OCI-LY1 (cell line): ENCODE measurements at regions not wholly inside any gene's neighbourhood (a gene's known extent, or its start where the extent isn't known, plus 50 kb on each side); places are given as distances from the start of the nearest gene placed in this dataset.
"Not testable (repeated sequence)": the region's sequence is repeated elsewhere in the genome, so short reads cannot be mapped to it uniquely, and the experiment has no call there.

Experiments used
- H2AFZ ChIP-seq: fragments of 200-600 bp; sonication (generic), shearing (Covaris generic); 2 replicates; pipeline ENCODE4 v1.6.0; 2014; ENCODE audit warnings: antibody characterized with exemption, mild to moderate bottlenecking, low read length
- H3F3A ChIP-seq: fragments of 200-600 bp; sonication (generic), shearing (Covaris generic); 2 replicates; pipeline ENCODE4 v1.6.0; 2014; ENCODE audit warnings: mild to moderate bottlenecking, antibody characterized with exemption, low read length, moderate library complexity; ENCODE audit not compliant: insufficient read depth
- H3K27ac ChIP-seq: fragments of 200-600 bp; sonication (generic); 2 replicates; pipeline ENCODE4 v1.5.1; 2014; ENCODE audit warnings: low read length, mixed run types, mild to moderate bottlenecking, low read depth; ENCODE audit not compliant: poor library complexity, severe bottlenecking
- H3K27me3 ChIP-seq: fragments of 200-600 bp; sonication (generic); 2 replicates; pipeline ENCODE4 v1.6.0; 2014; ENCODE audit warnings: antibody characterized with exemption, mild to moderate bottlenecking, low read length, moderate library complexity; ENCODE audit not compliant: insufficient read depth
- H3K36me3 ChIP-seq: fragments of 200-600 bp; sonication (generic); 2 replicates; pipeline ENCODE4 v1.6.1; 2014; ENCODE audit warnings: mild to moderate bottlenecking, antibody characterized with exemption, low read length, moderate library complexity, mixed read lengths; ENCODE audit not compliant: insufficient read depth
- H3K4me1 ChIP-seq: fragments of 200-600 bp; sonication (generic); 2 replicates; pipeline ENCODE4 v1.5.1; 2014; ENCODE audit warnings: mild to moderate bottlenecking, low read length, moderate library complexity; ENCODE audit not compliant: insufficient read depth, severe bottlenecking
- H3K4me2 ChIP-seq: fragments of 200-600 bp; sonication (generic), shearing (Covaris generic); 2 replicates; pipeline ENCODE4 v1.6.1; 2014; ENCODE audit warnings: low read length
- H3K4me3 ChIP-seq: fragments of 200-600 bp; sonication (generic); 2 replicates; pipeline ENCODE4 v1.5.1; 2014; ENCODE audit warnings: low read length, low read depth, mild to moderate bottlenecking, mixed read lengths; ENCODE audit not compliant: poor library complexity, severe bottlenecking
- H3K79me2 ChIP-seq: fragments of 200-600 bp; shearing (Covaris generic); 2 replicates; pipeline ENCODE4 v1.6.1; 2016; ENCODE audit warnings: mixed run types, low read length, mixed read lengths; ENCODE audit not compliant: insufficient read depth
- H3K9ac ChIP-seq: fragments of 200-600 bp; sonication (generic), shearing (Covaris generic); 2 replicates; pipeline ENCODE4 v1.6.1; 2014; ENCODE audit warnings: mild to moderate bottlenecking, low read length, mixed read lengths
- H3K9me2 ChIP-seq: fragments of 200-600 bp; sonication (generic), shearing (Covaris generic); 2 replicates; pipeline ENCODE4 v1.6.1; 2014; ENCODE audit warnings: low read depth, mild to moderate bottlenecking, low read length, mixed read lengths
- H3K9me3 ChIP-seq: fragments of 200-600 bp; shearing (Covaris generic); 2 replicates; pipeline ENCODE4 v1.6.1; 2014; ENCODE audit warnings: low read length, mixed read lengths
- H4K20me1 ChIP-seq: fragments of 200-600 bp; sonication (generic), shearing (Covaris generic); 2 replicates; pipeline ENCODE4 v1.6.0; 2016; ENCODE audit warnings: mild to moderate bottlenecking, low read length; ENCODE audit not compliant: insufficient read depth
- CTCF ChIP-seq: fragments of 200-600 bp; sonication (generic), shearing (Covaris generic); IDR thresholded peaks from 2 replicates; pipeline ENCODE4 v1.5.1; 2017; ENCODE audit warnings: mild to moderate bottlenecking, antibody characterized with exemption, low read length, moderate library complexity, mixed read lengths
- EZH2 ChIP-seq: fragments of 200-600 bp; sonication (generic), shearing (Covaris generic); IDR thresholded peaks from 2 replicates; pipeline ENCODE4 v1.8.0; 2017; ENCODE audit warnings: borderline replicate concordance, mixed run types, mild to moderate bottlenecking, antibody characterized with exemption, low read length, moderate library complexity, mixed read lengths

DNA sequence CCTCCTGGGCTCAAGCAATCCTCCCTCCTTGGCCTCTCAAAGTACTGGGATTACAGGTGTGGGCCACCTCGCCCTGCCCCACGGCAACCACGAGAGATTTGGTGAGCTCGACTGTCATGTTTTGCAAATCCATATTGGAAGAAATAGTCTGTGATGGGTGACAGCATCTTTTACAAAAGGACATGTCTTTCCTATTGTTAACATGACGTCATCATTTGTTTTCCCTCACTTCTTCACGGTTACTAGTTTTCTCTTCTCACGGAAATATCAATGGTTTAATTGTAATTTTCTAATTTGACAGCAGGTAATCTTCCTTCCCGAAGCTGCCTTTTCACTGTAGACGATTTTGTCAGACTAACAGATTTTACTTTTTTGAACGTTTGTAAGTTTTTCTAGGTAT is 110.8 kb upstream of the GREM2 start:
- H3K9me2 ChIP-seq, result no peaks in the 10 kb centered on the region
- H3K27ac ChIP-seq, result no peak overlapping the region
- H3K4me1 ChIP-seq, result no peaks in the 10 kb centered on the region
- no peaks in the 10 kb centered on the region for H3K9me3 ChIP-seq
- no peaks in the 10 kb centered on the region for H4K20me1 ChIP-seq
- H3F3A ChIP-seq, result no peaks in the 10 kb centered on the region
- H3K4me3 ChIP-seq, result no peak overlapping the region
- no peak overlapping the region for H3K9ac ChIP-seq
- no peaks in the 10 kb centered on the region for H3K79me2 ChIP-seq
- H3K36me3 ChIP-seq, result no peaks in the 10 kb centered on the region
- no peaks in the 10 kb centered on the region; the same call in 1 of the 2 replicates for H3K27me3 ChIP-seq
- H3K4me2 ChIP-seq, result no peak overlapping the region
- no peak overlapping the region for H2AFZ ChIP-seq
- no peak for TF ChIP-seq EZH2
- no peak for TF ChIP-seq CTCF

GRCh38 chr1:240720976-240721375 is 109.0 kb upstream of the GREM2 start:
- Histone ChIP-seq H3K36me3 (no peaks in the 10 kb centered on the region), H4K20me1 (no peaks in the 10 kb centered on the region), H3K79me2 (no peaks in the 10 kb centered on the region), H3K9me3 (no peaks in the 10 kb centered on the region), H3F3A (no peaks in the 10 kb centered on the region), H3K4me1 (no peaks in the 10 kb centered on the region), H3K4me2 (no peak overlapping the region), H3K27me3 (no peaks in the 10 kb centered on the region; the same call in 1 of the 2 replicates), H3K9me2 (no peaks in the 10 kb centered on the region), H3K9ac (no peak overlapping the region), H2AFZ (no peak overlapping the region), H3K27ac (no peak overlapping the region), H3K4me3 (no peak overlapping the region)
- TF ChIP-seq CTCF (no peak), EZH2 (no peak)

- no peak for TF ChIP-seq CTCF
- no peak for TF ChIP-seq EZH2
- H3K27me3 ChIP-seq, result no peaks in the 10 kb centered on the region
These were observed 108.2 kb upstream of the GREM2 start for GRCh38 chr1:240719953-240720700.

DNA sequence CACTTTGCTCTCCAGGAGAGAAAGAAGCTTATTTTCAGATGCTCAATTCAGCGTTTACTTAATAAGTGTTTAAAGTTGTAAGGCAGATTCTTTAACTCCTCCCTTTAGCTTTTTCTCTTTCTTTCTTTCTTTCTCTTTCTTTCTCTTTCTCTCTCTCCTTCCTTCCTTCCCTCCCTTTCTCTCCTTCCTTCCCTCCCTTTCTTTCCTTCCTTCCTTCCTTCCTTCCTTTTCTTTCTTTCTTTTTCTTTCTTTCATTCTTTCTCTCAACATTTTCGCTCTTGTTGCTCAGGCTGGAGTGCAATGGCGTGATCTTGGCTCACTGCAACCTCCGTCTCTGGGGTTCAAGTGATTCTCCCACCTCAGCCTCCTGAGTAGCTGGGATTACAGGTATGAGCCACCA is 104.6 kb upstream of the GREM2 start:
- H3F3A ChIP-seq, H3K4me3 ChIP-seq, H3K79me2 ChIP-seq, H3K4me1 ChIP-seq, H3K9me2 ChIP-seq, H3K27me3 ChIP-seq, H3K27ac ChIP-seq, H3K36me3 ChIP-seq, H2AFZ ChIP-seq, H3K4me2 ChIP-seq, H3K9ac ChIP-seq, H4K20me1 ChIP-seq, H3K9me3 ChIP-seq: not testable (repeated sequence)

More at GRCh38 chr1:240719953-240720700, 108.2 kb upstream of the GREM2 start:
- Histone ChIP-seq H3K36me3 (no peaks in the 10 kb centered on the region), H3K79me2 (no peaks in the 10 kb centered on the region), H3K9ac (no peak overlapping the region), H3K9me3 (no peaks in the 10 kb centered on the region), H3K4me1 (no peaks in the 10 kb centered on the region), H4K20me1 (no peaks in the 10 kb centered on the region), H3K4me3 (no peak overlapping the region), H3F3A (no peaks in the 10 kb centered on the region), H2AFZ (no peak overlapping the region), H3K4me2 (no peak overlapping the region), H3K27ac (no peak overlapping the region), H3K9me2 (no peaks in the 10 kb centered on the region)
